HG03432 (cell line): ENCODE measurements at regions not wholly inside any gene's neighbourhood (a gene's known extent, or its start where the extent isn't known, plus 50 kb on each side); places are given as distances from the start of the nearest gene placed in this dataset.

ENCODE experiments used
- ATAC-seq: cut with Tn5 transposase; IDR thresholded peaks from one replicate; pipeline ENCODE4 v1.9.1; 2021; ENCODE audit warnings: mild to moderate bottlenecking, moderate library complexity; ENCODE audit not compliant: unreplicated experiment

GRCh38 chr4:141395919-141396318 is 175.2 kb downstream of the ZNF330 start:
- ATAC-seq: no peak

- no peak for ATAC-seq
These were observed 182.0 kb downstream of the ZNF330 start for GRCh38 chr4:141402712-141403111.

- no peak for ATAC-seq
These were observed 183.1 kb downstream of the ZNF330 start for GRCh38 chr4:141403782-141404181.

- ATAC-seq: no peak
These were observed 185.5 kb downstream of the ZNF330 start for GRCh38 chr4:141406237-141406636.

GRCh38 chr4:141409556-141409955 is 188.9 kb downstream of the ZNF330 start:
- no peak for ATAC-seq

GRCh38 chr4:141410839-141411238 is 190.1 kb downstream of the ZNF330 start:
- no peak for ATAC-seq

- no peak for ATAC-seq
These were observed 191.2 kb downstream of the ZNF330 start for GRCh38 chr4:141411936-141412335.

GRCh38 chr4:141413366-141413765 is 192.7 kb downstream of the ZNF330 start:
- no peak for ATAC-seq

- ATAC-seq: no peak
These were observed 195.0 kb downstream of the ZNF330 start for GRCh38 chr4:141415651-141416050.

- no peak for ATAC-seq
These were observed 195.5 kb downstream of the ZNF330 start for GRCh38 chr4:141416219-141416618.

GRCh38 chr4:141416677-141417363 is 196.1 kb downstream of the ZNF330 start:
- ATAC-seq: no peak

- no peak for ATAC-seq
These were observed 196.7 kb downstream of the ZNF330 start for GRCh38 chr4:141417387-141417786.

GRCh38 chr4:141425124-141425523 is 204.4 kb downstream of the ZNF330 start:
- ATAC-seq: no peak

- ATAC-seq: no peak
These were observed 207.1 kb downstream of the ZNF330 start for GRCh38 chr4:141427726-141428296.

- no peak for ATAC-seq
These were observed 206.4 kb upstream of the IL15 start for GRCh38 chr4:141429933-141430332.

- no peak for ATAC-seq
These were observed 205.7 kb upstream of the IL15 start for GRCh38 chr4:141430686-141431085.

- no peak for ATAC-seq
These were observed 204.2 kb upstream of the IL15 start for GRCh38 chr4:141432000-141432712.

- no peak for ATAC-seq
These were observed 200.7 kb upstream of the IL15 start for GRCh38 chr4:141435446-141436225.

GRCh38 chr4:141439223-141439622 is 197.2 kb upstream of the IL15 start:
- ATAC-seq: no peak

- no peak for ATAC-seq
These were observed 188.6 kb upstream of the IL15 start for GRCh38 chr4:141447761-141448160.

- no peak for ATAC-seq
These were observed 187.9 kb upstream of the IL15 start for GRCh38 chr4:141448490-141448889.
